MCF 10A (cell line): ENCODE measurements at regions not wholly inside any gene's neighbourhood (a gene's known extent, or its start where the extent isn't known, plus 50 kb on each side); places are given as distances from the start of the nearest gene placed in this dataset.

Experiments
- BruUV-seq: library from RNA; stranded (reverse); fragments of 400-500 nt; replicated peaks from 2 replicates; lab custom pipeline; 2021; lab: Mats Ljungman, UMichigan
- CTCF ChIA-PET: fragments of 300-600 bp; sonication (Branson Sonifier 250); formaldehyde crosslinking; extraction: SDS; loops from one replicate; lab custom pipeline; 2021; ENCODE audit warnings: antibody characterized with exemption, inconsistent platforms; lab: Yijun Ruan, JAX
- POLR2A ChIA-PET: fragments of 300-600, 350-650 bp; sonication (Branson Sonifier 250); formaldehyde crosslinking; extraction: SDS; loops from one replicate; lab custom pipeline; 2020; ENCODE audit warnings: antibody characterized with exemption, inconsistent platforms; lab: Yijun Ruan, JAX
- DNase-seq: peaks from one replicate; pipeline ENCODE4 v3.0.0-alpha.2; 2018; ENCODE audit not compliant: unreplicated experiment
- H3K27ac Mint-ChIP-seq: one replicate; pipeline ENCODE4 v1.8.0; 2022; ENCODE audit warnings: mild to moderate bottlenecking, low read depth, mixed read lengths; ENCODE audit not compliant: unreplicated experiment
- H3K27me3 Mint-ChIP-seq: one replicate; pipeline ENCODE4 v1.8.0; 2022; ENCODE audit warnings: mixed read lengths; ENCODE audit not compliant: insufficient read depth, unreplicated experiment
- H3K36me3 Mint-ChIP-seq: one replicate; pipeline ENCODE4 v1.8.0; 2022; ENCODE audit warnings: mild to moderate bottlenecking, moderate library complexity, mixed read lengths; ENCODE audit not compliant: insufficient read depth, unreplicated experiment
- H3K4me1 Mint-ChIP-seq: one replicate; pipeline ENCODE4 v1.8.0; 2022; ENCODE audit warnings: mixed read lengths; ENCODE audit not compliant: insufficient read depth, unreplicated experiment
- H3K4me3 Mint-ChIP-seq: one replicate; pipeline ENCODE4 v1.8.0; 2022; ENCODE audit warnings: mild to moderate bottlenecking, moderate library complexity, mixed read lengths; ENCODE audit not compliant: unreplicated experiment
- H3K9me3 Mint-ChIP-seq: one replicate; pipeline ENCODE4 v1.8.0; 2022; ENCODE audit warnings: mixed read lengths; ENCODE audit not compliant: unreplicated experiment
- CTCF ChIP-seq: fragments of 200-600 bp; IDR thresholded peaks from one replicate; pipeline ENCODE4 v1.8.0; 2022; ENCODE audit warnings: antibody characterized with exemption, mild to moderate bottlenecking; ENCODE audit not compliant: unreplicated experiment
- intact Hi-C: fragments of 100-400 bp; cut with micrococcal nuclease; formaldehyde crosslinking; loops from 2 replicates; pipeline ENCODE4 v1.14.1; 2022

GRCh38 chr16:74169687-74170376 is 126.8 kb upstream of the PSMD7 start:
- no peaks in the 10 kb centered on the region for H3K9me3 Mint-ChIP-seq
- H3K36me3 Mint-ChIP-seq = no peaks in the 10 kb centered on the region
- no peak overlapping the region for H3K4me3 Mint-ChIP-seq
- CTCF ChIA-PET = no interaction called here
- POLR2A ChIA-PET = no interaction called here
- intact Hi-C loops = no loop called here
- no peak overlapping the region for H3K27ac Mint-ChIP-seq
- H3K4me1 Mint-ChIP-seq = no peaks in the 10 kb centered on the region
- DNase-seq = no peak
- no peak for TF ChIP-seq CTCF
- peaks cover 13% of the 10 kb centered on the region for H3K27me3 Mint-ChIP-seq
- BruUV-seq = no TSS peak

GRCh38 chr16:74169066-74169465 is 127.5 kb upstream of the PSMD7 start:
- no peak for TF ChIP-seq CTCF
- Mint-ChIP-seq H3K9me3 (no peaks in the 10 kb centered on the region), H3K27ac (no peak overlapping the region), H3K4me3 (no peak overlapping the region), H3K4me1 (no peaks in the 10 kb centered on the region), H3K36me3 (no peaks in the 10 kb centered on the region), H3K27me3 (peaks cover 13% of the 10 kb centered on the region)
- ChIA-PET POLR2A (no interaction called here), CTCF (interaction anchor here (0.7 kb wide), 1 partner anchor 1558 kb away, joined by 4 read pairs; no protein-coding TSS in a partner anchor)
- DNase-seq = no peak
- intact Hi-C loops = no loop called here
- BruUV-seq = no TSS peak

- H3K9me3 Mint-ChIP-seq = no peaks in the 10 kb centered on the region
- TF ChIP-seq CTCF = no peak
- H3K27ac Mint-ChIP-seq = no peak overlapping the region
- BruUV-seq = no TSS peak
- H3K4me1 Mint-ChIP-seq = no peaks in the 10 kb centered on the region
- DNase-seq = no peak
- intact Hi-C loops = no loop called here
- ChIA-PET CTCF (interaction anchor here (0.7 kb wide), 1 partner anchor 1557 kb away, joined by 4 read pairs; no protein-coding TSS in a partner anchor), POLR2A (no interaction called here)
- H3K27me3 Mint-ChIP-seq = peaks cover 13% of the 10 kb centered on the region
- H3K4me3 Mint-ChIP-seq = no peak overlapping the region
- no peaks in the 10 kb centered on the region for H3K36me3 Mint-ChIP-seq
Measured at GRCh38 chr16:74168445-74168844, 128.2 kb upstream of the PSMD7 start.

GRCh38 chr16:74166456-74166855 is 130.2 kb upstream of the PSMD7 start:
- H3K27me3 Mint-ChIP-seq = peaks cover 17% of the 10 kb centered on the region
- DNase-seq = no peak
- H3K4me3 Mint-ChIP-seq = no peak overlapping the region
- TF ChIP-seq CTCF = no peak
- no peak overlapping the region for H3K27ac Mint-ChIP-seq
- H3K9me3 Mint-ChIP-seq = no peaks in the 10 kb centered on the region
- intact Hi-C loops = no loop called here
- ChIA-PET POLR2A (interaction anchor here (0.7 kb wide), 1 partner anchor 74 kb away, joined by 4 read pairs; no protein-coding TSS in a partner anchor), CTCF (no interaction called here)
- H3K36me3 Mint-ChIP-seq = no peaks in the 10 kb centered on the region
- H3K4me1 Mint-ChIP-seq = no peaks in the 10 kb centered on the region
- no TSS peak for BruUV-seq
